HepG2 (cell line): ENCODE measurements at regions not wholly inside any gene's neighbourhood (a gene's known extent, or its start where the extent isn't known, plus 50 kb on each side); places are given as distances from the start of the nearest gene placed in this dataset.

ENCODE experiments used
- ATAC-seq: fragments of 200-7000 bp; cut with Tn5 transposase; 3 replicates; pipeline ENCODE4 v1.9.1; 2020; ENCODE audit warnings: mild to moderate bottlenecking, moderate library complexity
- BruUV-seq: library from RNA; stranded (reverse); fragments of 400-500 nt; replicated peaks from 2 replicates; lab custom pipeline; 2021; lab: Mats Ljungman, UMichigan
- CTCF ChIA-PET: fragments of 300-600 bp; formaldehyde crosslinking; extraction: SDS; loops from one replicate; lab custom pipeline; 2021; ENCODE audit warnings: low total read pairs, inconsistent platforms, low intra/inter-chr PET ratio; lab: Yijun Ruan, JAX
- POLR2A ChIA-PET: fragments of 350-600 bp; sonication (Branson Sonifier 250); formaldehyde crosslinking; loops from one replicate; lab custom pipeline; 2020; ENCODE audit warnings: antibody characterized with exemption, inconsistent platforms; lab: Yijun Ruan, JAX
- DNase-seq: peaks from one replicate; pipeline ENCODE4 v3.0.0-alpha.2; 2015; ENCODE audit warnings: low spot score
- FAIRE-seq: peaks from 3 replicates; lab custom pipeline; 2011; peaks lifted over from hg19 to GRCh38; lab: Jason Lieb, UNC
- H2AFZ ChIP-seq: one replicate; pipeline ENCODE4 v1.6.1; 2011; ENCODE audit warnings: low read length, inconsistent platforms
- H3K27ac ChIP-seq: fragments of 300-600 bp; 3 replicates; pipeline ENCODE4 v1.8.0; 2011; ENCODE audit warnings: mixed run types, mild to moderate bottlenecking, mixed read lengths, low read length, inconsistent platforms; ENCODE audit not compliant: insufficient read depth; ENCODE audit errors: extremely low read length
- H3K27me3 ChIP-seq, 2 experiments: fragments of 200-600 bp in 1 of 2; 2 replicates in 1 of 2; 3 replicates in 1 of 2; pipeline versions ENCODE4 v1.6.0 to v1.8.0; 2011; ENCODE audit warnings: low read length in 2 of 2, mild to moderate bottlenecking in 2 of 2, moderate library complexity in 2 of 2, inconsistent platforms in 1 of 2; ENCODE audit not compliant: insufficient read depth in 2 of 2, control insufficient read depth in 1 of 2
- H3K36me3 ChIP-seq, 2 experiments: fragments of 200-600 bp in 1 of 2; replicated peaks in 1 of 2; 2 replicates in 1 of 2; 3 replicates in 1 of 2; pipeline versions ENCODE4 v1.5.1 to v1.8.0; 2011; ENCODE audit warnings: low read length in 2 of 2, inconsistent platforms in 1 of 2; ENCODE audit not compliant: insufficient read depth in 2 of 2, control insufficient read depth in 1 of 2
- H3K4me1 ChIP-seq: 2 replicates; pipeline ENCODE4 v1.5.1; 2012; ENCODE audit warnings: low read length, inconsistent platforms; ENCODE audit not compliant: insufficient read depth
- H3K4me2 ChIP-seq: 2 replicates; pipeline ENCODE4 v1.6.0; 2011; ENCODE audit warnings: low read depth, low read length, inconsistent platforms
- H3K4me3 ChIP-seq, 3 experiments: fragments of 200-600 bp in 1 of 3; sonication (generic), shearing (Covaris generic) in 1 of 3; replicated peaks in 1 of 3; 2 replicates each; pipeline ENCODE4 v1.5.1; 2011 to 2016; ENCODE audit warnings: low read length in 3 of 3, inconsistent platforms in 2 of 3, low read depth in 2 of 3, mild to moderate bottlenecking in 2 of 3, control low read depth in 1 of 3, mixed read lengths in 1 of 3; ENCODE audit not compliant: insufficient read depth in 1 of 3
- H3K79me2 ChIP-seq: one replicate; pipeline ENCODE4 v1.6.1; 2011; ENCODE audit warnings: low read length, inconsistent platforms; ENCODE audit not compliant: insufficient read depth
- H3K9ac ChIP-seq: 2 replicates; pipeline ENCODE4 v1.6.0; 2011; ENCODE audit warnings: mild to moderate bottlenecking, low read depth, low read length, inconsistent platforms; ENCODE audit not compliant: insufficient read depth
- H3K9me3 ChIP-seq: 2 replicates; pipeline ENCODE4 v1.5.1; 2012; ENCODE audit warnings: mild to moderate bottlenecking, low read length
- H4K20me1 ChIP-seq: 2 replicates; pipeline ENCODE4 v1.6.0; 2011; ENCODE audit warnings: inconsistent platforms, mild to moderate bottlenecking, low read length, moderate library complexity; ENCODE audit not compliant: insufficient read depth
- ERF ChIP-seq: IDR thresholded peaks from 2 replicates; pipeline ENCODE4 v1.6.1; 2018; ENCODE audit warnings: missing biosample characterization, missing genetic modification reagents
- FOXO1 ChIP-seq: sonication (generic); formaldehyde crosslinking; IDR thresholded peaks from 2 replicates; pipeline ENCODE4 v1.4.0; 2020; ENCODE audit warnings: missing genetic modification reagents
- MAFF ChIP-seq: IDR thresholded peaks from 2 replicates; pipeline ENCODE4 v1.6.1; 2011; ENCODE audit warnings: low read depth, low read length, improper control_type of control experiment
- PHF20 ChIP-seq: sonication (generic); formaldehyde crosslinking; IDR thresholded peaks from 2 replicates; pipeline ENCODE4 v1.5.0; 2020; ENCODE audit warnings: mild to moderate bottlenecking, missing genetic modification reagents
- RORA ChIP-seq: sonication (generic); formaldehyde crosslinking; IDR thresholded peaks from 2 replicates; pipeline ENCODE4 v1.5.0; 2020; ENCODE audit warnings: mild to moderate bottlenecking, missing genetic modification reagents, moderate library complexity
- TEAD2 ChIP-seq: sonication (generic); formaldehyde crosslinking; IDR thresholded peaks from 2 replicates; pipeline ENCODE4 v1.9.0; 2021; ENCODE audit warnings: missing genetic modification reagents
- TEAD3 ChIP-seq: optimal IDR thresholded peaks from 2 replicates; pipeline ENCODE3; 2016; ENCODE audit warnings: borderline replicate concordance
- ZNF17 ChIP-seq: sonication (generic); formaldehyde crosslinking; IDR thresholded peaks from 2 replicates; pipeline ENCODE4 v1.5.0; 2020; ENCODE audit warnings: mild to moderate bottlenecking, missing genetic modification reagents
- ZNF180 ChIP-seq: sonication (generic); formaldehyde crosslinking; IDR thresholded peaks from 2 replicates; pipeline ENCODE4 v1.4.0; 2020; ENCODE audit warnings: low read depth, missing genetic modification reagents, borderline replicate concordance
- ZNF235 ChIP-seq: sonication (generic); formaldehyde crosslinking; IDR thresholded peaks from 2 replicates; pipeline ENCODE4 v1.8.1; 2023; ENCODE audit warnings: mild to moderate bottlenecking, missing genetic modification reagents, borderline replicate concordance
- ZNF280B ChIP-seq: sonication (generic); formaldehyde crosslinking; IDR thresholded peaks from 2 replicates; pipeline ENCODE4 v1.5.0; 2020; ENCODE audit warnings: missing genetic modification reagents, mild to moderate bottlenecking, borderline replicate concordance
- ZNF296 ChIP-seq: sonication (generic); formaldehyde crosslinking; conservative IDR thresholded peaks from 2 replicates; pipeline ENCODE4 v1.5.0; 2020; ENCODE audit warnings: mild to moderate bottlenecking, missing genetic modification reagents
- ZNF329 ChIP-seq: sonication (generic); formaldehyde crosslinking; IDR thresholded peaks from 2 replicates; pipeline ENCODE4 v1.9.0; 2021; ENCODE audit warnings: low read depth, mild to moderate bottlenecking, missing genetic modification reagents
- ZNF333 ChIP-seq: sonication (generic); formaldehyde crosslinking; IDR thresholded peaks from 2 replicates; pipeline ENCODE4 v1.4.0; 2020; ENCODE audit warnings: mild to moderate bottlenecking, missing genetic modification reagents, borderline replicate concordance
- ZNF503 ChIP-seq: sonication (generic); formaldehyde crosslinking; IDR thresholded peaks from 2 replicates; pipeline ENCODE4 v1.4.0; 2020; ENCODE audit warnings: missing genetic modification reagents
- ZNF619 ChIP-seq: sonication (generic); formaldehyde crosslinking; IDR thresholded peaks from 2 replicates; pipeline ENCODE4 v1.4.0; 2020; ENCODE audit warnings: mild to moderate bottlenecking, missing genetic modification reagents
- ZNF644 ChIP-seq: IDR thresholded peaks from 2 replicates; pipeline ENCODE4 v1.6.1; 2016; ENCODE audit warnings: low read depth
- ZNF670 ChIP-seq: sonication (generic); formaldehyde crosslinking; IDR thresholded peaks from 2 replicates; pipeline ENCODE4 v1.8.0; 2022; ENCODE audit warnings: mild to moderate bottlenecking, missing genetic modification reagents, borderline replicate concordance
- ZNF740 ChIP-seq: sonication (generic); formaldehyde crosslinking; IDR thresholded peaks from 2 replicates; pipeline ENCODE4 v1.4.0; 2020; ENCODE audit warnings: missing genetic modification reagents
- WGBS: methylation state at CpG from one replicate; pipeline ENCODE4 v1.1.6; 2017; ENCODE audit warnings: low lambda C conversion rate; 5-methylcytosine and 5-hydroxymethylcytosine counted together
- in situ Hi-C: cut with HindIII; loops from 2 replicates; pipeline ENCODE4 v1.10.0; 2017; ENCODE audit warnings: low pct_unique_long_range_greater_than_20kb; ENCODE audit not compliant: extremely low pct_ligation_motif_present
- intact Hi-C: fragments of 100-400 bp; cut with micrococcal nuclease; formaldehyde crosslinking; loops from one replicate; pipeline ENCODE4 v1.10.0; 2022; ENCODE audit not compliant: unreplicated experiment

GRCh38 chr11:128181984-128182383 lies 405.4 kb downstream of the ETS1 start:
- H3K9ac ChIP-seq, result no peak overlapping the region
- H2AFZ ChIP-seq, result no peak overlapping the region
- no peaks in the 10 kb centered on the region for H3K4me1 ChIP-seq
- no peaks in the 10 kb centered on the region for H3K79me2 ChIP-seq
- no TSS peak for BruUV-seq
- no peaks in the 10 kb centered on the region for H3K27me3 ChIP-seq
- intact Hi-C loops (no loop called here), in situ Hi-C loops (no loop called here)
- H3K9me3 ChIP-seq, result no peaks in the 10 kb centered on the region
- WGBS, result 25% methylated on average over 5 of the region's 5 CpGs
- H3K36me3 ChIP-seq, result no peaks in the 10 kb centered on the region
- no peak for ATAC-seq
- DNase-seq, result no peak
- FAIRE-seq, result no peak
- H3K27ac ChIP-seq, result no peak overlapping the region
- no peak overlapping the region for H3K4me3 ChIP-seq
- CTCF ChIA-PET, result no interaction called here
- POLR2A ChIA-PET, result no interaction called here
- no peaks in the 10 kb centered on the region for H4K20me1 ChIP-seq
- no peak overlapping the region for H3K4me2 ChIP-seq
- no peak for TF ChIP-seq FOXO1
- TF ChIP-seq ZNF644, result no peak
- no peak for TF ChIP-seq ZNF296 (CRISPR knock-in tag)
- no peak for TF ChIP-seq MAFF
- no peak for TF ChIP-seq ZNF503 (CRISPR knock-in tag)
- TF ChIP-seq TEAD2, result no peak
- no peak for TF ChIP-seq ZNF180 (CRISPR knock-in tag)
- no peak for TF ChIP-seq TEAD3 (CRISPR knock-in tag)
- TF ChIP-seq ZNF619 (CRISPR knock-in tag), result no peak
- TF ChIP-seq ZNF329 (CRISPR knock-in tag), result no peak
- TF ChIP-seq ZNF670 (CRISPR knock-in tag), result no peak
- no peak for TF ChIP-seq ZNF333 (CRISPR knock-in tag)
- TF ChIP-seq ZNF280B (CRISPR knock-in tag), result no peak
- TF ChIP-seq PHF20 (CRISPR knock-in tag), result no peak
- no peak for TF ChIP-seq ERF (CRISPR knock-in tag)
- no peak for TF ChIP-seq ZNF235 (CRISPR knock-in tag)
- TF ChIP-seq ZNF740 (CRISPR knock-in tag), result no peak
- TF ChIP-seq ZNF17 (CRISPR knock-in tag), result no peak
- no peak for TF ChIP-seq RORA (CRISPR knock-in tag)
